SU-DHL-6 (cell line): ENCODE measurements at regions not wholly inside any gene's neighbourhood (a gene's known extent, or its start where the extent isn't known, plus 50 kb on each side); places are given as distances from the start of the nearest gene placed in this dataset.

Experiments
- H2AFZ ChIP-seq: fragments of 200-600 bp; sonication (generic); 2 replicates; pipeline ENCODE4 v1.6.1; 2014; ENCODE audit warnings: low read depth, mild to moderate bottlenecking, moderate library complexity, mixed read lengths, antibody characterized with exemption, low read length; ENCODE audit not compliant: severe bottlenecking
- H3F3A ChIP-seq: fragments of 200-600 bp; shearing (Covaris generic); 2 replicates; pipeline ENCODE4 v1.6.0; 2016; ENCODE audit warnings: antibody characterized with exemption, mild to moderate bottlenecking; ENCODE audit not compliant: insufficient read depth
- H3K27ac ChIP-seq: fragments of 200-600 bp; sonication (generic); 2 replicates; pipeline ENCODE4 v1.5.1; 2016; ENCODE audit warnings: low read depth, mild to moderate bottlenecking, low read length, moderate library complexity, mixed read lengths
- H3K27me3 ChIP-seq: fragments of 200-600 bp; sonication (generic), shearing (Covaris generic); 2 replicates; pipeline ENCODE4 v1.6.0; 2014; ENCODE audit warnings: mild to moderate bottlenecking, low read length
- H3K36me3 ChIP-seq: fragments of 200-600 bp; sonication (generic); 2 replicates; pipeline ENCODE4 v1.6.1; 2014; ENCODE audit warnings: mild to moderate bottlenecking, low read length, mixed read lengths
- H3K4me2 ChIP-seq: fragments of 300-600, 200-600 bp; shearing (Covaris generic), sonication (generic); 2 replicates; pipeline ENCODE4 v1.6.0; 2014; ENCODE audit warnings: low read length, low read depth, mild to moderate bottlenecking; ENCODE audit not compliant: poor library complexity, severe bottlenecking
- H3K4me3 ChIP-seq: fragments of 200-600 bp; sonication (generic); 2 replicates; pipeline ENCODE4 v1.5.1; 2014; ENCODE audit warnings: antibody characterized with exemption, low read length, mild to moderate bottlenecking, mixed read lengths; ENCODE audit not compliant: insufficient read depth, poor library complexity, severe bottlenecking
- H3K79me2 ChIP-seq: fragments of 200-600 bp; sonication (generic); 2 replicates; pipeline ENCODE4 v1.6.1; 2014; ENCODE audit warnings: mild to moderate bottlenecking, low read length, moderate library complexity; ENCODE audit not compliant: insufficient read depth
- H3K9ac ChIP-seq: fragments of 200-600 bp; sonication (generic); 2 replicates; pipeline ENCODE4 v1.7.0; 2014; ENCODE audit warnings: mild to moderate bottlenecking, low read length
- H3K9me2 ChIP-seq: fragments of 200-600 bp; sonication (generic); replicated peaks from 2 replicates; pipeline ENCODE4 v1.6.1; 2014; ENCODE audit warnings: low read length; ENCODE audit not compliant: insufficient read depth
- H3K9me3 ChIP-seq: fragments of 200-600 bp; sonication (generic); 2 replicates; pipeline ENCODE4 v1.6.1; 2014; ENCODE audit warnings: low read length, mixed read lengths; ENCODE audit not compliant: insufficient read depth
- H4K20me1 ChIP-seq: fragments of 200-600 bp; sonication (generic); 2 replicates; pipeline ENCODE4 v1.6.1; 2014; ENCODE audit warnings: low read depth, mild to moderate bottlenecking, antibody characterized with exemption, low read length, moderate library complexity, mixed read lengths
- CTCF ChIP-seq: fragments of 200-600 bp; sonication (generic); IDR thresholded peaks from one replicate; pipeline ENCODE4 v1.5.1; 2017; ENCODE audit warnings: antibody characterized with exemption, mild to moderate bottlenecking, low read length, moderate library complexity; ENCODE audit not compliant: insufficient read depth, poor library complexity, severe bottlenecking
- EZH2phosphoT487 ChIP-seq: fragments of 200-600 bp; sonication (generic), shearing (Covaris generic); conservative IDR thresholded peaks from 2 replicates; pipeline ENCODE4 v1.6.1; 2018; ENCODE audit warnings: mild to moderate bottlenecking, antibody characterized with exemption, low read length, moderate library complexity, mixed read lengths

- Histone ChIP-seq H2AFZ (peak overlapping the region; percentile 77), H3K4me2 (peak overlapping the region; percentile 45), H3K79me2 (no peaks in the 10 kb centered on the region), H3K9ac (peak overlapping the region; percentile 26), H4K20me1 (no peaks in the 10 kb centered on the region), H3K27ac (peak overlapping the region; percentile 41), H3K9me2 (no peaks in the 10 kb centered on the region), H3K9me3 (no peaks in the 10 kb centered on the region), H3F3A (no peaks in the 10 kb centered on the region), H3K36me3 (no peaks in the 10 kb centered on the region), H3K4me3 (no peak overlapping the region), H3K27me3 (no peaks in the 10 kb centered on the region)
- no peak for TF ChIP-seq CTCF
- no peak for TF ChIP-seq EZH2phosphoT487
Observed at GRCh38 chr3:177426106-177426877, 229.0 kb upstream of the TBL1XR1 start.

DNA sequence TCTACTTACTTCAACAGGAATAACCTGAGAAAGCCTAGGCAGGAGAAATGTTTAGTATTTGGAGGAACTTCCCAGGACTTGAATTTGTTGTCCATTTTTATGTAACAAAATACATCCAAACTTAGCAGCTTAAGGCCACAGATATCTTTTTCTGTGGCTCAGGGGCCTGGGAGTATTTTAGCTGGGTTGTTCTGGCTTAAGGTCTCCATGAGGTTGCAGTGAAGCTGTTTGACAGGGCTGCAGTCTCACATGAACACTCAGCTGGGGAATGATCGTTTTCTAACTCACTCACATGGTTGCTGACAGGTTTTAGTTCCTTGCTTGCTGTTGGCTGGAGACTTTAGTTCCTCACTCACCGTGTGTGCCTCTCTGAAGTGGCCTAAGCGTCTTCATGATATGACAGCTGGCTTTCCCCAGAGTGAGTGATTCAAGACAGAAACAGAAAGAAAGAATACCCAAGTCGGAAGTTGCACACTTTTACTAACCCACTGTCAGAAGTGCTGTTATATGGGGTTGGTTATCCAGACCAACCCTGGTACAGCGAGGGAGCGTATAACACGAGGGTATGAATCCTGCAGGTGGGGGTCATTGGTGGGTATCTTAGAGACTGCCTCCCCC lies 229.7 kb upstream of the TBL1XR1 start:
- Histone ChIP-seq H3K4me2 (peak overlapping the region; percentile 45), H2AFZ (peak overlapping the region; percentile 77)

GRCh38 chr3:177427540-177427939 lies 230.3 kb upstream of the TBL1XR1 start:
- peak overlapping the region; percentile 41 for H3K27ac ChIP-seq
- H3K27me3 ChIP-seq, result no peaks in the 10 kb centered on the region
- H3K9me3 ChIP-seq, result no peaks in the 10 kb centered on the region
- H2AFZ ChIP-seq, result peak overlapping the region; percentile 77
- peak overlapping the region; percentile 26 for H3K9ac ChIP-seq
- no peaks in the 10 kb centered on the region for H3K9me2 ChIP-seq
- no peaks in the 10 kb centered on the region for H3K79me2 ChIP-seq
- peak overlapping the region; percentile 45 for H3K4me2 ChIP-seq
- H3K4me3 ChIP-seq, result no peak overlapping the region
- no peaks in the 10 kb centered on the region for H3K36me3 ChIP-seq
- H3F3A ChIP-seq, result no peaks in the 10 kb centered on the region
- TF ChIP-seq EZH2phosphoT487 (no peak), CTCF (no peak)
- no peaks in the 10 kb centered on the region for H4K20me1 ChIP-seq

More for the DNA sequence above, 229.7 kb upstream of the TBL1XR1 start:
- TF ChIP-seq EZH2phosphoT487, result no peak
- TF ChIP-seq CTCF, result no peak
- Histone ChIP-seq H3K9me2 (no peaks in the 10 kb centered on the region), H3F3A (no peaks in the 10 kb centered on the region), H3K27ac (peak overlapping the region; percentile 41), H4K20me1 (no peaks in the 10 kb centered on the region), H3K9me3 (no peaks in the 10 kb centered on the region), H3K36me3 (no peaks in the 10 kb centered on the region), H3K9ac (peak overlapping the region; percentile 26), H3K4me3 (no peak overlapping the region), H3K79me2 (no peaks in the 10 kb centered on the region), H3K27me3 (no peaks in the 10 kb centered on the region)
